ENCODE measurements at regions not wholly inside any gene's neighbourhood (a gene's known extent, or its start where the extent isn't known, plus 50 kb on each side); places are given as distances from the start of the nearest gene placed in this dataset.
"Not testable (repeated sequence)": the region's sequence is repeated elsewhere in the genome, so short reads cannot be mapped to it uniquely, and the experiment has no call there.

- DNase-seq: no peak
Observed at GRCh38 chr9:31104249-31104648, 1280.2 kb upstream of the ACO1 start.

GRCh38 chr9:31112491-31112890, 1272.0 kb upstream of the ACO1 start:
- no peak for DNase-seq

DNA sequence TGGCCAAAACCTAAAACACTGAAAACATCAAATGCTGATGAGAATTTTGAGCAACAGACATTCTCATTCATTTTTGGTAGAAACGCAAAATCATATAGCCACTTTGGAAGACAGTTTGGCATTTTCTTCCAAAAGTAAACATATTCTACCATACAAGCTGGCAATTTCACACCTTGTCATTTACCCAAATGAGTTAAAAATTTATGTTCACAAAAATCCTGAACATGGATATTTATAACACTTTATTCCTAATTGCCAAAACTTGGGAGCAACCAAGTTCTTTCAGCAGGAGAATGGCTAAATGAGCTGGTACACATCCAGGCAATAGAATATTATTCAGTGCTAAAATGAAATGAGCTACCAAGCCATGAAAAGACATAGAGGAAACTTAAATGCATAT, 1270.1 kb upstream of the ACO1 start:
- DNase-seq: no peak

GRCh38 chr9:31119890-31120454, 1264.5 kb upstream of the ACO1 start:
- peak; percentile 49 for DNase-seq

- no peak for DNase-seq
Observed at GRCh38 chr9:31124389-31124788, 1260.1 kb upstream of the ACO1 start.

DNA sequence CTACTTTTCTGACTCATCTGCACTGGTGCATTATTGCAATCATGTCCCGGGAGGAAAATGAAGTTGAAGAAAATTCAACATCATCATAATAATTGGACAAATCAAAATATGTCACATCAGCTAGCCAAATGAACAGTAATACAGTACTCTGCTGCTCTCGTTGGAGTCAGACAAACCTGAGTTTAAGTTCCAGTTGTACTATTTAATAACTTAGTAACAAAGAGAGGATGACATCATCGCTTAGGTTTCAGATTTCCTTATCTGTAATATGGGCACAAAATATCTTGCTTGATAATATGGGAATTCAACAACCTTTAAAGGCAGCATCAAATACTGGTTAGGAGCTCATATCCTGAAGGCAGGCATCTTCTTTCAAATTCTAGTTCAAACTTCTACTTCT, 1248.9 kb upstream of the ACO1 start:
- DNase-seq: no peak

GRCh38 chr9:31136524-31136923, 1247.9 kb upstream of the ACO1 start:
- no peak for DNase-seq

GRCh38 chr9:31137176-31138160, 1247.0 kb upstream of the ACO1 start:
- no peak for DNase-seq

GRCh38 chr9:31140316-31140715, 1244.1 kb upstream of the ACO1 start:
- peak; percentile 19 for DNase-seq

- DNase-seq: no peak
Observed at GRCh38 chr9:31142456-31142855, 1242.0 kb upstream of the ACO1 start.

- no peak for DNase-seq
Observed at GRCh38 chr9:31144614-31145013, 1239.8 kb upstream of the ACO1 start.

DNA sequence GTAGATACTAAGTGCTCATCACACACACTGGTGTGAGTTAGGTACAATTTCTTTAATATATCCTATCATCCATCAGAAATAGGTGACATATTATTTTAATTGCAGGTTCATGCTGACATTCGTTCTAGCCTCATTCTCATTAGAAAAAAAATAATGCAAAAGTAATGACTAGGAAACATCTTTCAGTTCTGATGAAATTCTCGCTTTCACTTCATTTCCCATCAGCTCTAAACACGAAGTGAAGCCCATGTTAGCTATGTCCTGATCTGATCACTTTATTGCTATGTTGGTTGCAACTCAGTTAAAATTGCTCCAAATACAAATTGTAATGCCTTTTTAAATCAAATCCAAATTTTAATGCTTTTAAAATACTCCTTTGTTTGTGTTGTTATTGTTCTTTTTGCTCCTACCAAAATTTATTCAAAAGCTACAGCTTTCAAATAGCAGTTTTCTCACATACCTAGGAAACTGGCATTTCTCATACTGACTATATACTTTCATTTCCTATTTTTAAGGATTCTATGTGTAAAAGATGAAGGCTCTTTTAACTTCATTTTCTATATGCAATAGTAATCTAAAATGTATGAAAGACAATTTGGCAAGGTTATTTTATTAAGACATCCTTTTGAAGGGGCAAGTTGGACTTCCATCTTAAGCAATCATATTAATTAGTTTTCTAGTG, 1237.8 kb upstream of the ACO1 start:
- no peak for DNase-seq

DNA sequence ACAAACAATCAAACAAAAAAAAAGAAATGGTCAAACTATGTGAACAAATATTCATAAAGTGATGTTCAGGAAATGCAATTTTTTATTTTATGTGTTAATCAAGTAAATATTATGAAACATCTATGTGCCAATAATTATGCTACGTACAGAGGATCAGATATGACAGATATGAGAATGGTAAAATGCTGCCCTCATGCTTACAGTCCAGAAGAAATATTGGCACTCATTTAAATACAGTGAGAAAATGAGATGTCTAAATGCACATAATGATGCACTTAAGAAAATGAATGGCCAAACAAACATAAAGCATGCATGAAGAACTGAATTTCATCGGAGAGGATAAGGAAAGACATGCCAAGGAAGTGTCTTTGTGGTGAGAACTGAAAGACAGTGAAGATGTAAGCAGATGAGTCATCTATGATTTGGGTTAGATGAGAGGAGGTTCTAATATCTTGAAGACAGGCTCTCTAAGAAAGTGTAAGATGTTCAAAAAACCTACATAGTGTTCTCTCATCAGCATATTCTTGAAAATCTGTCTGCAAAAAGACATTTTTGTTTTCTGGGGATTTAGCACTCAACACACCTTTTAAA, 1231.1 kb upstream of the ACO1 start:
- DNase-seq: no peak

DNA sequence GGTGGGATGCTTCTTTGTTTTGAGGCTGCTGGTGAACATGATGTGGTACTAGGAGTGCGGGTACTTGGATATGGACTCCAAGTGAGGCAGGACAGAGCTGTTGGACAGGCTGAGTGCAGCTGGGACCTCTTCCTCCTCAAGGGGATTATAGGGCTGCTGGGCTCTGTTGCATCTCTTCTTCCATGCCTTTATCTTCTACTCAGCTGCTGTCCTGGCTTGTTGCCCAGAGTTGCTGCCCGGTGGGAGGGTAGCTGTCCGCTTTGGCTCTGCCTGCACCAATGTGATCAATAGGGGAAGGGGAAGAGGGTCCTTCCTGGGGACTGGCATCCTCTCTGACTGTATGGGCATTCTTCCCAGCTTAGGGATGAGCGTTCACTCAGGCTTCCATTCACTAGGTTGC, 1217.9 kb upstream of the ACO1 start:
- DNase-seq: no peak

GRCh38 chr9:31168161-31168560, 1216.3 kb upstream of the ACO1 start:
- no peak for DNase-seq

GRCh38 chr9:31174681-31175080, 1209.8 kb upstream of the ACO1 start:
- no peak for DNase-seq

DNA sequence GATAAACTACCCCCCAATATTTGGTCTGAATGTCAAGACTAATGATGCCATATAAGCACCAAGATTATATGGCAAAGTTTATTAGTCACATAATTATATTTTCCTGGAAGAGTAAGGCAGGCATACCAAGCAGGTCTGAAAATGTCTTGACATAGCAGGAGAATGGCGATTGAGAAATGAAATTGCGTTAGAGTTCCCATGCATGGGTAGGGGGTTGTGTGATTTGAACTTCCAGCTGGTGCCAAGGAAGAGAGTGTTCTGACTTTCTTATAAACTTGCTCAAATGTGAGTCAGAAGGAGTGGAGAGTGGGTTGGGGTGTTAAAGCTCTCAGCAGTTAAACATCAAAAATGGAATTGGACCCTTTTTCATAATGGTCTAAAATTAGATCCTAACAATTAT, 1200.6 kb upstream of the ACO1 start:
- no peak for DNase-seq

DNA sequence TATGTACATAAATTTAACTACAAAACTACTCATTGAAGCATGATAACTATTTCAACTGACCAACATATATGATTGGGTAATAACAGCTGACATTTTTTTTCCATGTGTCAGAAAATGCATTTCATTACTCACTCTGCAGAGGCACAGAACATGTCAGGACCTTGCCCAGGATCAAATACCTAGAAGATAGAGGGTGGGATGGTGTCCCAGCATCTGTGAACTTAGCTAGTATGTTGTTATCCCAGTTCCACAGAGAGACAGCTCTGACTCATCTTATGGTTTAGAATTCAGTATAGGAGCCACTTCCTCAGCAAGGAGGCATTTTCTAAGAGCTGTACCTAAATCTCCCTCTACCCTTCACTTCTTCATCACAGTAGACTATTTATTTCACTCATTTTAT, 1198.6 kb upstream of the ACO1 start:
- no peak for DNase-seq

GRCh38 chr9:31188496-31188895, 1195.9 kb upstream of the ACO1 start:
- DNase-seq: no peak

DNA sequence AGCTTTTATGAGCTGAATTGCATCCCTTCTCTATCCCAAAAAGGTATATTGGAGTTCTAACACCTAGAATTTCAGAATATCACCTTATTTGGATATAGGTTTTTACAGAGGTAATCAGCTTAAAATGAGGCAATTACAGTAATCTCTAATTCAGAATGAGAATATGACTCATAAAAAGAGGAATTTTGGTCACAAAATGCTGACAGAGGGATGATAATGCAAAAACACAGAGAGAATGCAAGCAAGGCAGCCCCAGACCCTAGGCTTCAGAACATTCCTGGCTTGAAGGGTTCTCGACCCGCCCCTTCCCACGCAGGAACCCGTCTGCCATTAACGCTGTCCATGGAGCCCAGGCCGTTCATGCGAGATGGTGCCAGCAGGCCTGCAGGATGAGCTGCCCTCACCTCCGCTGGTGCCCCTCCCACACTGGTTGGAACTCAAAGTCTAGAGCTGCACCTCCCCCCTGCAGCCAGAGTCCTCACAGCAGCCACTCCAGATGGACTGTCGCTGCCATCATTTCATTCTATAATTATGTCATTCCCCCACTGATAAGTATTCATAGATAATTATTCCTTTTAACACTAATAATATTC, 1173.4 kb upstream of the ACO1 start:
- DNase-seq: no peak

GRCh38 chr9:31229976-31230375, 1154.5 kb upstream of the ACO1 start:
- not testable (repeated sequence) for DNase-seq

DNA sequence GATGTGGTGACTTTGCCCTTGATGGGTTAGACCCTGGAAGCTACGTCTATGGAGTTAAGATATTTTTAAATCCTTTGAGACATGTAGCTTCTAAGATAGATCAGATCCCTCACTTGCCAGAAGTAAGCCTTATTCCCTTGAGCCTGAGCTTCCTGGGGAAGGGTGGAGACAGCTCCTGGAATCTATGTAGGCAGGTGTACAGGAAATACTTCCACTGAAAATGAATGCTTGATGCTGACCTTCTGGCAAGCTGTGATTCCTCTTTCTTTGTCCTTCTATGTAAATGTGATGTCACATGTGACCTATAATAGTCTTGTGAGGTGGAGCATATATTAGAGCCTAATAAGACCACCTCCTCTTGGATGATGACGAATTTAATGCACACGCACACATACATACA, 1152.0 kb upstream of the ACO1 start:
- no peak for DNase-seq

DNA sequence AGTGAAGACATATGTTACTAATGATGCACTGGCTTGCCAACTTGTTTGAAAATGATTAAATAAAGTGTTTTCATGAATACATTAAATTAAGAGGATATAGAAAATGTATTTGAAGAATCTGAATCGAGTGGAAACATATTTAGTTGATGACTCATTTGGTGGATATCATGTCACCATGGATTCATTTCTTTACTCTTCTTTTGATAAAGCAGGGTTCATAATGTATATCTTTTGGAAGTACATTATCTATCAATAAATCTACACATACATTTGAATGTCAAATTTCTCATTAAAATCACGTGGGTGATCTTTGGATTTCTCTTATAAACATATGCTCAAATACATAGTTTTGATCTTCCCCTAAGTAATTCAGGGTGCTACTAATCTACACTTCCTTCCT, 1148.1 kb upstream of the ACO1 start:
- DNase-seq: no peak
